Brain microvascular endothelial cell (primary cell): ENCODE measurements at regions not wholly inside any gene's neighbourhood (a gene's known extent, or its start where the extent isn't known, plus 50 kb on each side); places are given as distances from the start of the nearest gene placed in this dataset.

Experiments used
- DNase-seq: peaks from one replicate; pipeline ENCODE4 v3.0.0-alpha.2; 2020
- H3K27ac ChIP-seq: fragments of 250-450 bp; sonication (Bioruptor Pico); 2 replicates; pipeline ENCODE4 v1.5.1; 2020; ENCODE audit warnings: mild to moderate bottlenecking, moderate library complexity
- H3K27me3 ChIP-seq: fragments of 250-450 bp; sonication (Bioruptor Pico); replicated peaks from 2 replicates; pipeline ENCODE4 v1.5.1; 2020; ENCODE audit warnings: mild to moderate bottlenecking
- H3K36me3 ChIP-seq: fragments of 250-450 bp; sonication (Bioruptor Pico); replicated peaks from 2 replicates; pipeline ENCODE4 v1.5.1; 2020; ENCODE audit warnings: mild to moderate bottlenecking
- H3K4me3 ChIP-seq: 2 replicates; pipeline ENCODE4 v1.5.1; 2011; ENCODE audit warnings: low read depth, mild to moderate bottlenecking, control low read depth, low read length, moderate library complexity
- CTCF ChIP-seq: IDR thresholded peaks from 2 replicates; pipeline ENCODE4 v1.5.1; 2011; ENCODE audit warnings: low read depth, mild to moderate bottlenecking, moderate library complexity, low read length, control low read depth, inconsistent platforms; ENCODE audit errors: missing control alignments
- in situ Hi-C: cut with HindIII; loops from 2 replicates; pipeline ENCODE4 v1.10.0; 2017; ENCODE audit warnings: low sequenced_read_pairs, low pct_ligation_motif_present

- no peaks in the 10 kb centered on the region for H3K36me3 ChIP-seq
- H3K27ac ChIP-seq: no peak overlapping the region
- no peak for TF ChIP-seq CTCF
- no peak overlapping the region for H3K4me3 ChIP-seq
- in situ Hi-C loops: no loop called here
- no peak for DNase-seq
- no peaks in the 10 kb centered on the region for H3K27me3 ChIP-seq
These were observed 200.5 kb downstream of the KLF13 start for GRCh38 chr15:31526916-31527690.

- no peak overlapping the region for H3K27ac ChIP-seq
- H3K27me3 ChIP-seq: no peaks in the 10 kb centered on the region
- DNase-seq: no peak
- H3K4me3 ChIP-seq: no peak overlapping the region
- no peak for TF ChIP-seq CTCF
- no peaks in the 10 kb centered on the region for H3K36me3 ChIP-seq
- in situ Hi-C loops: no loop called here
These were observed 202.2 kb downstream of the KLF13 start for GRCh38 chr15:31528846-31529245.

- no peak for TF ChIP-seq CTCF
- in situ Hi-C loops: no loop called here
These were observed 211.3 kb downstream of the KLF13 start for GRCh38 chr15:31537770-31538592.

GRCh38 chr15:31540633-31541032 lies 214.0 kb downstream of the KLF13 start:
- Histone ChIP-seq H3K36me3 (no peaks in the 10 kb centered on the region), H3K4me3 (no peak overlapping the region), H3K27me3 (peaks cover 2% of the 10 kb centered on the region), H3K27ac (no peak overlapping the region)
- DNase-seq: no peak
- in situ Hi-C loops: no loop called here
- TF ChIP-seq CTCF: no peak

More at GRCh38 chr15:31537770-31538592, 211.3 kb downstream of the KLF13 start:
- DNase-seq: no peak
- Histone ChIP-seq H3K4me3 (no peak overlapping the region), H3K27me3 (peaks cover 2% of the 10 kb centered on the region), H3K27ac (no peak overlapping the region), H3K36me3 (no peaks in the 10 kb centered on the region)

GRCh38 chr15:31544361-31544760 lies 217.7 kb downstream of the KLF13 start:
- Histone ChIP-seq H3K4me3 (no peak overlapping the region), H3K27me3 (peaks cover 2% of the 10 kb centered on the region), H3K27ac (no peak overlapping the region), H3K36me3 (no peaks in the 10 kb centered on the region)
- no peak for TF ChIP-seq CTCF
- in situ Hi-C loops: no loop called here
- no peak for DNase-seq
